Activated CD4-positive, alpha-beta T cell treated with anti-CD3 and anti-CD28 coated beads, Interleukin-2, amount 50 U/mL, for 1 hour (primary cell): ENCODE measurements at regions not wholly inside any gene's neighbourhood (a gene's known extent, or its start where the extent isn't known, plus 50 kb on each side); places are given as distances from the start of the nearest gene placed in this dataset.
"Not testable (repeated sequence)": the region's sequence is repeated elsewhere in the genome, so short reads cannot be mapped to it uniquely, and the experiment has no call there.

ENCODE experiments used
- DNase-seq: peaks from one replicate; pipeline ENCODE4 v3.0.0-alpha.2; 2020

DNA sequence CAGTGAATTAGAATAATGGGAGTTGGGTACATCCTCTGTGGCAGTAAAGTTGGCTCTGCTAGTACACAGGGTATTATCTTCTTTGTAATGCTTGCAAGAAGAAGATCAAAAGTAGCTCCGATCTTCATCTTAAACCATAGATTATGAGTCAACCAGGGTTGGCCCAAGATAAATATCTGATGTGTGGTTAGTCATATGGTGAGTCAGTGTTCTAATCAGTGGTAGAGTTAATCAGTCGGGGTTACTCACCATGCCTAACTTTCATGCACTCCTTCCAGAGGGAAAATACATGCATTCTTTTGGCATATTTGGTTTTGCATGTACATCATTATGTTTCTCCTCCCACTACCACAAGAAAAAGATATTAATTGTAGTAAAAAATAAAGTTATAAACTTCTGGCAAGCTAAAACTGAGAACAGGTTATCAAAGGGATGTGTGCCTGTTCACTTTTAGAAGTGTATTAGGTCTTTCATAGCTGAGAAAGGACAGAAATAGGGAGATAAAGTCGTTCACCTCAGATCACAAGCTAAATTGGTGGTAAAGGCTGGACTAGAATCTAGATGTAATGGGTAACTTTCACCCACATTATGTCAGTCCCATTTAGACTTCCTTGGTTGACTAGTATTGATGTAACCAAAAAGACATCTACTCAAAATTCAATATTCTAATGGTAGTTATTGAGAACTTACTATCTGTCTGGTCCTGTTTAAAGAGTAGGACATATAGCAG is 684.4 kb downstream of the IRS1 start:
- no peak for DNase-seq

DNA sequence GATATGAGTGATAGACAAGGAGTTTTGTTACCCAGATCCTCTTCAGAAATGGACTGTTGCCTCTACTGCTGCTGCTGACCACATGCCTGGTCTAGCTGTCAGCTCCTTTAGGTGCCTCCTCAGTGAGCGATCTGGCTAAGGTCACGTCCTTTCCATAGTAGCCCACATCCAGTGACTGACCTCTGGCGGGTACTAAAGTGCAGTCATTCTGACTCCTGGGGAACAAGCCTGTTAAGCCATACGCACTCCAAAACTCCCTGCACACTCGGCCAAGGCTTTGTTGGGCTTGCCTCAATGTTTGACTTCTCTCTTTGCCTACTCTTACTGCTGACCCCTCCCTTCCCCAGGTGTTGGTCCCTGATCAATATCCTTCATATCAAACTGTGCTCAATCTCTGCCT is 685.2 kb downstream of the IRS1 start:
- no peak for DNase-seq

DNA sequence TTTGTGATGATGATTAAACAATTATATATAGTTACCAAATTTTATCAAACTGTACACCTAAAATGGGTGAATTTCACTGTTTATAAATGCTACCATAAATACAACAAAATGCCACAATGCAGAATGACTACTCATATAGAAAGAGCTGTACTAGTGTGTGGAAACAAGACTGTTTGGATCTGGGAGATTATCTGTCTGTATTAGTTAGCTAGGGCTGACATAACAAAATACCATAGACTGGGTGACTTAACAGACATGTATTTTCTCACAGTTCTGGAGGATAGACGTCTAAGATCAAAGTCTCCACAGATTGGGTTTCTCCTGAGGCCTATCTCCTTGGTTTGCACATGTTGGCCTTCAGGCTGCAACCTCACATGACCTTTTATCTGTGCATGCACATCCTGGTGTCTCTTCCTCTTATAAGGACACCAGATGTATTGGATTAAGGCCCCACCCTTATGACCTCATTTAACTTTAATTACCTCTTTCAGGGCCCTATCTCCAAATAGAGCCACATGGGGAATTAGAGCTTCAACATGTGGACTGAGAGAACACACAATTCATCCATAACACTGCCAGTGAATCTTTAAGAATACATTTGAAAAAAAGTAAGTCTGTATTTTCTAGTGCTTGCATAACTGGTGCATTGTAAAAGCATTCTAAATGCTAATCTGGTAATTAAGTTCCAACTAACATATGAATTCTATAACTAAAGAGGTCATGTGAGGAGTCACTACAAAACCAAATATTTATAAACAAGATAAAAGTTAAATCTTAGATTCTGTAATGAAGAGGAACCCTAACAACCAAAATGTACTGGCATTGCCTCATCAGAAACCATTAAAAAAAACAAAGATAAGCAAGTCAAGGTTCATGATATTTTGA is 699.6 kb downstream of the NYAP2 start:
- no peak for DNase-seq

GRCh38 chr2:226095058-226095457 is 695.5 kb downstream of the NYAP2 start:
- DNase-seq: no peak

DNA sequence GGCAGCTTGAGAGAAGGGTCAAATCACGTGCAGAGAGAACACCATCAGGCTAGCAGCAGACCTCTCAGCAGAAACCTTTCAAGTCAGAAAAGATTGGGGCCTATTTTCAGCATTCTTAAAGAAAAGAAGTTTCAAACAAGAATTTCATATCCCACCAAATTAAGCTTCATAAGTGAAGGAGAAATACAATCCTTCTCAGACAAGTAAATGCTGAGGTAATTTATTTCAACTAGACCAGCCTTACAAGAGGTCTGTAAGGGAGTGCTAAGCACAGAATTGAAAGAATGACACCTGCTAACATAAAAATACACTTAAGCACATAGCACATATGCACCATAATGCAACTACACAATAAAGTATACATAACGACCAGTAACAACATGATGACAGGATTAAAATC is 693.9 kb downstream of the NYAP2 start:
- DNase-seq: no peak

- DNase-seq: no peak
Measured at GRCh38 chr2:226088366-226088674, 688.8 kb downstream of the NYAP2 start.

- no peak for DNase-seq
Measured at GRCh38 chr2:226087505-226088365, 688.2 kb downstream of the NYAP2 start.

- DNase-seq: no peak
Measured at GRCh38 chr2:226087051-226087450, 687.5 kb downstream of the NYAP2 start.

- no peak for DNase-seq
Measured at GRCh38 chr2:226086190-226086589, 686.7 kb downstream of the NYAP2 start.

DNA sequence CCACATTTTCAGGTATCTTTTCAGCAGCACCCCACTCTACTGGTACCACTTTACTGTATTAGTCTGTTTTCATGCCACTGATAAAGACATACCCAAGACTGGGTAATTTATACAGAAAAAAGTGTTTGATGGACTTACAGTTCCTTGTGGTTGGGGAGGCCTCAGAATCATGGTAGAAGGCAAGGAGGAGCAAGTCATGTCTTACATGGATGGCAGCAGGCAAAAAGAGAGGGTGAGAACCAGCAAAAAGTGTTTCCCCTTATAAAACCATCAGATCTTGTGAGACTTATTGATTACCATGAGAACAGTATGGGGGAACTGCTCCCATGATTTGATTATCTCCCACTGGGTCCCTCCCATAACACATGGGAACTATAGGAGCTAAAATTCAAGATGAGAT is 685.9 kb downstream of the NYAP2 start:
- not testable (repeated sequence) for DNase-seq

GRCh38 chr2:226080334-226080733 is 680.8 kb downstream of the NYAP2 start:
- no peak for DNase-seq

DNA sequence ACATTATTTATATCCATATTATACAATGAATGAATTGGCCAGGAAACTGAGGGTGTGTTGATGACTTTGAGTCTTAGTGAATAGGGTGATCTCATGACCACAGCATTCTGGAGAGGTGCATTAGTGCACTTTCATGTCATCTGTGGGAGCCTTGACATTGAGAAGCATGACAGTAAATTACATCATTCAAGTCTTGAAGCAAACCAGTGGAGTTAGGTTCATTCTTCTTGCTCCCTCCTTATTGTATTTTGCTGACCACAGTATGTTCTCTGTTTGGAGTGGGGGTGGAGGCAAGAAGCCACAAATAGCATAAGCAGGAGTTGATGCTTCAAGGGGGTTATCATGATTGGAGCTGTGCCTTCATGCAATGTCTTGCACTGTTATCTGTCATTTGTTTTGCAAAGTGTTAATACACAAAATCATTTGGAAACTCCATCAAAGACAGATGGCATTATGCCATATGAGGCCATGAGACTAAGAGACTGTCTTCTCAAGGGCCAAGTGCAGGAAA is 680.2 kb downstream of the NYAP2 start:
- DNase-seq: no peak

DNA sequence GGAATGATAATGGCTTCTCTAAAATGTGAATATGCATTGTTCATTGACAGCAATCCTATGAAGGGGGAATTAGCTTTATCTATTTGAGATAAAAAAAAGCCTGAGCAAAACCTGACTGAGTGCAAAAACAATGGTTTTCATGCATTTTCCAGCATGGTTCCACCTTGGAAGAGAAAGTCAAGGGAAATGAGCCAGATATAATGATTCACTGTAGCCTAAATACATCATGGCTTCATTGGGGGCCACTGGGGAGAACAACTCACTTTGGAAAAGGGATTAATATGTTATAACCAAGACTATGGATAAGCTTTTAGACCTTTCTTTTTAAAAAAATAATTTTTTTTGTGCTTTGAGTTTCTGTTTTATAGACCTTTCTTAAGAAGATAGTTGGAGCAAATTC is 679.7 kb downstream of the NYAP2 start:
- DNase-seq: no peak

DNA sequence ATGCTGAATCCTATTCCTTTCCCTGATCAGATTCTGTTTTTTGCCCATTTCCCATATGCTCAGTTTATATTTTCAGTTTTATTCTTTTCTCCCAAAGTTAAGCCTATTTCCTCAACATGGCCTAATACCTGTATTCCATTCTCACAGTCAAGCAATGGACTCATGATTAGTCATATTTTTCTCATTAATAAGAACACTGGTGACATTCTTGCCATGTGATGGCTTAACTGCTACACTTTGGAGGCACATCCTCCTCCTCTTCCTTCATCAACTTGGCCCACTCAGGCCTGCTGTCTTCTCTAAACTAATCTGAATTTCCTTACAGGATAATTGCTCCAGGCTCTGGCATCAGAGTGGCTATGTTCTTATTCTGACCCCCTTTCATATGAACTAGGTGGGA is 679.2 kb downstream of the NYAP2 start:
- DNase-seq: no peak

DNA sequence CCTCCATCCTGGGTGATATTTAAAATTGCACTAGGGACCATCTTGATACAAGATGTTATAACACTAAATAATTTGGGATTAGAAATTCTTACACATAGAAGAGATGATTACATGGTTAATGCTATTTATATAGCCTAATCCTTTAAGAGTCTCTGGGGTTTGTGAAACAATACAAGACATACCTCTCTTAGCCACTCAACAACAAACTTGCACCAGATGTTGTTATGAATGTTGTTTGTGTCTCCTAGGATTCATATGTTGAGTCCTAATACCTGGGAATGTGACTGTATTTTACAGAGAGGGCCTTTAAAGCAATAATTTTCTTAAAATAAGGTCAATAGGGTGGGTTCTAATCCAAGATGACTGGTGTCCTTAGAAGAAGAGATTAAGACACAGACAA is 678.3 kb downstream of the NYAP2 start:
- DNase-seq: no peak

DNA sequence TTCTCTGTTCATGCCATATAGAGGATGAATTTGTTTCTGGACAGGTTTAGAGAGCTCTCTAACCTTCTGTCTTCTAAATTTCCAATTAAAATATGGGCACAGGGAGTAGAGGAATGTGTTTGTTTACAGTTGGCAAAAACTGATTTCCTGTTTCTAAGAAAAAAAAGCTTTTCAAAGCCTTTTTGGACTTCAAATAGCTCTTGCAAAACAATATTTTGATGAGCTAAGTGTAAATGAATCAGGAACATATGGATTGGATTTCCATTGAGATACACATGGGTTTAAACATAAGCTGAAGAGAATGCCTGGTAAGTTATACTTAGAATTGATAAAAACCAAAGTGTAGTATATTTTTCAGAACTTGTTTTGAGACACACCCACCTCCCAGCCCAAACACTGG is 677.5 kb downstream of the NYAP2 start:
- DNase-seq: no peak

DNA sequence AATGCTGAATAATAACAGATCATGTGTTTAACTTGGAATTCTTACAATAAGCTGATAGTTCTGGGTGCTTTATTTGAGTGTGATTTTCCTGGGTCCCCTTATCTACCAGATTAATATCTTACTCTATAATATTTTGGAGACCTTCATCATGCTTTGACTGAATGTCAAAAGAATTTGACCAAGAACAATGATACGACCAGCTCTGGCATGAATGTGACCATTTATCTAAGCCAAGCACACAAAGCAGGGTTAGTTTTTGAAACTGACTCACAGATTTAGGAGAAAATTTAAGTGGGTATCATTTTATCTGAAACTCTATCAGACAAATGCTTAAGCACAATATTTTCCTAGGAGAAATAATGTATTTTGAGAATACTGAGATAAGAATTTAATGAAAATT is 677.0 kb downstream of the NYAP2 start:
- DNase-seq: no peak

DNA sequence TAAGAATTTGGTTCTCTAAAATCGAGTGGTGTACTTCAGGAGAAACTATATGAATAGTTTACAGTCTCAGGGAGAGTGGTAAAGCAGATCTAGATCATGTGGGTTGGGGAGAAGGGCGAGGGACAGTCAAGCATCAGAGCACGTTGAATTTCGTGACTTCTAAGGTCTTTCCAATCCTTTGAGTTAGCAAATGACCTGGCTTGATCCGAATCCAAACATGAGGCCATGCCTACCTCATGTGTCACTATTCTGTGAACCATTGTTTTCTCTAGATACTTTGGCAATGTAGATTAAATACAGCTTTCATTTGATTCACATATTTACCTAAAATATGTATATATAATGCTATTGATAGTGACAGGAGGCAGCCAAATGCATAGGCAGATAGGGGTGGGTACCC is 674.9 kb downstream of the NYAP2 start:
- no peak for DNase-seq

- no peak for DNase-seq
Measured at GRCh38 chr2:226073496-226074160, 674.1 kb downstream of the NYAP2 start.

- DNase-seq: no peak
Measured at GRCh38 chr2:226066873-226067272, 667.4 kb downstream of the NYAP2 start.

DNA sequence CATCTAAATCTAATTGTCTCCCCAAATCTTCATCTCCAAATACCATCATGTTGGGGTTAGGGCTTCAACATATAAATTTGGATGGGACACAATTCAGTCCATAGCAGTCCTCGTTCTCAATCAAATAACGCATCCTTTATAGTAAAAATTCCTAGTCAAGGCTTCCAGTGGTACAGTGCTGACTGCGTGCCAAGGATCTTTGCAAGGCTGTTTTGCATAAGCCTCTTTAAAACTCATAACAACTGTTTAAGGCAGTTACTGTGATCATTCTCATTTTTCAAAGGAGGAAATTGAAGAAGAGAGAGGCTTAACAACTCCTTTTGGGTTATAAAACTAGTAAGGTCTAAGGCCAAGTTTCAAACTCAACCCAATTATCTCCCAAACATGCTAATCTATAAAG is 666.9 kb downstream of the NYAP2 start:
- no peak for DNase-seq

DNA sequence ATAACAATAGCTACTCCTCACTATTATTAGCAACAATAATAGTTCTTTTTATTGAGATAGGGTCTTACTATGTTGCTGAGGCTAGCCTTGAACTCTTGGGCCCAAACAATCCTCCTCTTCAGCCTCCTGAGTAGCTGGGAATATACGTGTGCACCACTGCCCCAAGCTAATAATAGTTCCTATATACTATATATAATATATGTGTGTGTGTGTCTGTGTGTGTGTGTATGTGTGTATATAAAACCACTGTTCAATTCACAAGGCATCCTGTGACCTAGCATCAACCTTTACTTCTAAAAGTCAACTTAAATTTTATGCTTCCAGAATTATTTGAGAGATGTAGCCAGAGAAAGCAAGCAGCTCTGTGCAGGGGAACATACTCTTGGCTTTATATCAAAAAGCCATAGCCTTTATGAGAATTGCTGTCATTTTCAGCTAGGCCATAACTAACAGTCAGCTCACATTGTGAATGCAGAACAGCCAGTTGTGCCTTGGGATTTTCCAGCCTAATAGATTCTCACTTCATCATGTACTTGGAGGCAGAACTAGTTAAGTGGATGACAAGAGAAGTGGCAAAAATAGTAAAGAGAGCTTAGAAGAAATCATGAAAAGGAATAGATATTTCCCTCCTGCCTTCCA is 665.5 kb downstream of the NYAP2 start:
- DNase-seq: no peak
